Osteoblast (primary cell): ENCODE measurements at regions not wholly inside any gene's neighbourhood (a gene's known extent, or its start where the extent isn't known, plus 50 kb on each side); places are given as distances from the start of the nearest gene placed in this dataset.

Experiments used
- DNase-seq: peaks from one replicate; pipeline ENCODE4 v3.0.0; 2011; ENCODE audit warnings: low spot score, mixed read lengths; ENCODE audit not compliant: insufficient read length; ENCODE audit errors: missing footprints
- H2AFZ ChIP-seq: 2 replicates; pipeline ENCODE4 v1.6.0; 2011; ENCODE audit warnings: mild to moderate bottlenecking, low read length
- H3K27ac ChIP-seq: 2 replicates; pipeline ENCODE4 v1.5.1; 2011; ENCODE audit warnings: mild to moderate bottlenecking, low read depth, low read length, moderate library complexity
- H3K27me3 ChIP-seq: 2 replicates; pipeline ENCODE4 v1.6.0; 2012; ENCODE audit warnings: mild to moderate bottlenecking, control low read depth, inconsistent platforms, low read length, moderate library complexity; ENCODE audit not compliant: insufficient read depth
- H3K36me3 ChIP-seq: 2 replicates; pipeline ENCODE4 v1.5.1; 2011; ENCODE audit warnings: mild to moderate bottlenecking, low read length, control low read depth, moderate library complexity; ENCODE audit not compliant: insufficient read depth
- H3K4me1 ChIP-seq: 2 replicates; pipeline ENCODE4 v1.5.1; 2011; ENCODE audit warnings: mild to moderate bottlenecking, low read length, control low read depth, moderate library complexity; ENCODE audit not compliant: insufficient read depth
- H3K4me2 ChIP-seq: 2 replicates; pipeline ENCODE4 v1.6.0; 2011; ENCODE audit warnings: mild to moderate bottlenecking, low read length; ENCODE audit not compliant: insufficient read depth
- H3K4me3 ChIP-seq: fragments of 200-600 bp; sonication (generic); 3 replicates; pipeline ENCODE4 v1.5.1; 2012; ENCODE audit warnings: mild to moderate bottlenecking, low read length, inconsistent platforms; ENCODE audit not compliant: insufficient read depth
- H3K79me2 ChIP-seq: 2 replicates; pipeline ENCODE4 v1.6.0; 2012; ENCODE audit warnings: mild to moderate bottlenecking, low read length, control low read depth, inconsistent platforms; ENCODE audit not compliant: insufficient read depth
- H3K9me3 ChIP-seq: 2 replicates; pipeline ENCODE4 v1.5.1; 2011; ENCODE audit warnings: low read depth, low read length, control low read depth
- H4K20me1 ChIP-seq: 2 replicates; pipeline ENCODE4 v1.6.0; 2012; ENCODE audit warnings: mild to moderate bottlenecking, low read length, control low read depth; ENCODE audit not compliant: insufficient read depth
- TF ChIP-seq, protein P1 (sequence below): IDR thresholded peaks from 2 replicates; pipeline ENCODE4 v1.5.1; 2011; ENCODE audit warnings: mild to moderate bottlenecking, low read depth, low read length, moderate library complexity; ENCODE audit errors: extremely low read depth

DNA sequence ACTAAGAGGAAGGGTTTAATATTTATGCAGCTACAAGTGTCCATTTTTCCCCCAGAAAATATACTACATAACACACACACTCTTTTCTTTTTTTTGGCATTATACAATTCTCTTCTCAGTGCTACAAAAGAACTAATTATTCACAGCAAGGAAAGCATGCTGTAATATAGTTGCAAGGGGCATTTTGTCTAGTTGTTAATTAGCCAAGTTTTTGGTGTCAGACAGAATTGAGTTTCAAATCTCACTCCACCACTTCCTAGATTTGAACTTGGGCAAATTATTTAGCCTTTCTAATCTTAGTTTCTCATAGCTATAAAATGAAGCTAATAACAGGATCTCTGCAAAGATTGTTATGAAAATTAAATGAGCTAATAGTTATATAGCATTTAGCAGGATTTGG is 60.0 kb upstream of the VTCN1 start:
- no peaks in the 10 kb centered on the region for H3K36me3 ChIP-seq
- no peaks in the 10 kb centered on the region for H3K4me1 ChIP-seq
- DNase-seq, result no peak
- H3K27me3 ChIP-seq, result no peaks in the 10 kb centered on the region
- H3K27ac ChIP-seq, result no peak overlapping the region
- H2AFZ ChIP-seq, result no peak overlapping the region
- no peaks in the 10 kb centered on the region for H3K9me3 ChIP-seq
- no peaks in the 10 kb centered on the region for H4K20me1 ChIP-seq
- no peak overlapping the region for H3K4me3 ChIP-seq
- H3K79me2 ChIP-seq, result no peaks in the 10 kb centered on the region
- TF ChIP-seq, protein P1, sequence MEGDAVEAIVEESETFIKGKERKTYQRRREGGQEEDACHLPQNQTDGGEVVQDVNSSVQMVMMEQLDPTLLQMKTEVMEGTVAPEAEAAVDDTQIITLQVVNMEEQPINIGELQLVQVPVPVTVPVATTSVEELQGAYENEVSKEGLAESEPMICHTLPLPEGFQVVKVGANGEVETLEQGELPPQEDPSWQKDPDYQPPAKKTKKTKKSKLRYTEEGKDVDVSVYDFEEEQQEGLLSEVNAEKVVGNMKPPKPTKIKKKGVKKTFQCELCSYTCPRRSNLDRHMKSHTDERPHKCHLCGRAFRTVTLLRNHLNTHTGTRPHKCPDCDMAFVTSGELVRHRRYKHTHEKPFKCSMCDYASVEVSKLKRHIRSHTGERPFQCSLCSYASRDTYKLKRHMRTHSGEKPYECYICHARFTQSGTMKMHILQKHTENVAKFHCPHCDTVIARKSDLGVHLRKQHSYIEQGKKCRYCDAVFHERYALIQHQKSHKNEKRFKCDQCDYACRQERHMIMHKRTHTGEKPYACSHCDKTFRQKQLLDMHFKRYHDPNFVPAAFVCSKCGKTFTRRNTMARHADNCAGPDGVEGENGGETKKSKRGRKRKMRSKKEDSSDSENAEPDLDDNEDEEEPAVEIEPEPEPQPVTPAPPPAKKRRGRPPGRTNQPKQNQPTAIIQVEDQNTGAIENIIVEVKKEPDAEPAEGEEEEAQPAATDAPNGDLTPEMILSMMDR, result no peak
- H3K4me2 ChIP-seq, result no peak overlapping the region

DNA sequence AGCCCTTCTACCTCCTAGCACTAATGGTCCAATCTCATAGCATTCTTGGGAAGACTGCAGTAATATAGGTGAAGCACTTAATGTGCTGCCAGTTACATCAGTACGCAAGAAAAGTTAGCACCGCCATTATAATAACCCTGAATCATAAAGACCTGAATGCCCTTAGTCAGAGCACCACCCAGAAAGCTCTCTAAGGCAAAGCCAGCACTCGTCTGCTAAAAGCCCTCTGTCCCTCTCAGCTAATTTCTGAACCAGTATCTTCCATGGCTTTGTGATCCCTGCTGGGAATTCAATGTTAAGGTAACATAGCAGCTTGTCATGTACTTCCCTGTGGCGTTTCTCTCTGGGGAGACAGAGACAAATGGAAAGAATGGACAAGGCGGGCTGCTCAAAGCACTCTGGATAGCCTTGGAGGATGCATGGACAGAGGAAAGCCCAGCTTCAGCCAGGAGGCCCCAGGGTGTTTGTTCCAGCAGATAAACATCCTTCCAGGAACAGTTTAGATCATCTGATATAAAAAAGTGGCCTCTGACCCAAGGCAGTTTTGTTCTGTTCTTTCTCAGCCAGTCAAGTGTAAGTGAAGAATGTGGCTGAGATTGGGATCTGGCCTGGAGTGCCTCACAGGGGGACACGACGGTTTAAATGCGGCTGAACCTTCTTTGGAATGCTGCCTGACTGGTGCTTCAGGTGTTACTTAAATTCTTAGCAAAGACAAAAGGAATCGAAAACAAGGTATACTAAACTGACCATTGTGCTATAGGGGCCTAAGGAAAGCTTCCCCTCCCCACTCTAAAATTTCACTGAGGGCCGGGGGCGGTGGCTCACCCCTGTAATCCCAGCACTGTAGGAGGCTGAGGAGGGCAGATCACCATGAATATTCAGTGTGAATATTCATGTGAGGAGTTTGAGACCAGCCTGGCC is 58.1 kb upstream of the VTCN1 start:
- Histone ChIP-seq H3K4me2 (no peak overlapping the region), H3K27ac (no peak overlapping the region), H3K4me3 (no peak overlapping the region), H4K20me1 (no peaks in the 10 kb centered on the region), H2AFZ (no peak overlapping the region), H3K9me3 (no peaks in the 10 kb centered on the region), H3K36me3 (no peaks in the 10 kb centered on the region), H3K27me3 (no peaks in the 10 kb centered on the region), H3K4me1 (no peaks in the 10 kb centered on the region), H3K79me2 (no peaks in the 10 kb centered on the region)
- TF ChIP-seq, protein P1, result no peak
- no peak for DNase-seq

DNA sequence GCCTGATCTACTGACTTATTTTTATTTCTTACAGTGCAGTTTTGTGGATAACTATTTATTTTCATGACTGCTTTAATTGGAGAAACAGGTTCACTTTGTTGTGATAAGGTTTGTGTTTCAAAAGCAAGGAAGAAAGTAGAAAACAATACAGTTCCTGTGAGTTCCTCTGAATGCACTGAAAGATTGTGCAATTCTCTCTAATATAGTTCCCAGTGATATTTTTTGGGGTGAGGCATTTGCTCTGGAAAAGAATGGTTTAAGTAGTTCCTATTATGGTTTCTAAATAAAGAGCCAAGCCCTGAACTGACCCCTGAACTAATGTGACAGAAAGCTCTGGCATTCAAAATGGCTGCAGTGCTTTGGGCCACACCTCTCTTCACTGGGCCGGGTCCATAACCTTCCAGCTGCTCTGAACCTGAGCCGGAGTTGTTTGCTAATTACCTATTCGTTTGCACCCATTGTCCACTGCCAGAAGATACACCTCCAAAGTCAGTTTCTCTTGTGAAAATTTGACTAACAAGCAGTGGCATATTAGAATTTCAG is 56.6 kb upstream of the VTCN1 start:
- no peak overlapping the region for H3K27ac ChIP-seq
- no peaks in the 10 kb centered on the region for H3K36me3 ChIP-seq
- H2AFZ ChIP-seq, result no peak overlapping the region
- no peak overlapping the region for H3K4me2 ChIP-seq
- no peaks in the 10 kb centered on the region for H3K9me3 ChIP-seq
- TF ChIP-seq, protein P1, result no peak
- no peaks in the 10 kb centered on the region for H4K20me1 ChIP-seq
- no peaks in the 10 kb centered on the region for H3K79me2 ChIP-seq
- no peak for DNase-seq
- no peak overlapping the region for H3K4me3 ChIP-seq
- H3K27me3 ChIP-seq, result no peaks in the 10 kb centered on the region
- H3K4me1 ChIP-seq, result no peaks in the 10 kb centered on the region

DNA sequence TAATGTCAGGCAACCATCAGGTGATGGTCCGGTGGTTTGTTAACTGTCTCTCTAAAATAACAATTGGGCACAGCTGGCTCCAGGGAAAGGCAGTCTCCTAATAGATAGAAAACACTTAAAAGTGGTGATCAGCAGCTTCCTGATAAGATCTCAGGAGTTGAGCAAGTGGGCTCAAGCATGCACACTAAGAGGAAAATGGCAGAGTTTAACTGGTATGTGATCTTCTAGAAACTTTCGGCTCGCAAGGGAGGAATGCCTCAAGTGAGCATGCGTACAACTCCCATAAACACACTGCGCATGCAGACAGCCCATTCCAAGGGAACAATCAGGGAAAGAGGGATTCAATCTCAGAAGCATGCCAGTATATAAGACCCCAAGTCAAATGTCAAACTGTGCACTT is 52.2 kb upstream of the VTCN1 start:
- H3K27ac ChIP-seq, result no peak overlapping the region
- DNase-seq, result no peak
- H3K4me1 ChIP-seq, result no peaks in the 10 kb centered on the region
- H2AFZ ChIP-seq, result no peak overlapping the region
- H4K20me1 ChIP-seq, result no peaks in the 10 kb centered on the region
- no peak overlapping the region for H3K4me2 ChIP-seq
- H3K36me3 ChIP-seq, result no peaks in the 10 kb centered on the region
- TF ChIP-seq, protein P1, result no peak
- no peaks in the 10 kb centered on the region for H3K9me3 ChIP-seq
- no peaks in the 10 kb centered on the region for H3K27me3 ChIP-seq
- H3K79me2 ChIP-seq, result no peaks in the 10 kb centered on the region
- no peak overlapping the region for H3K4me3 ChIP-seq
